ENCODE measurements at regions not wholly inside any gene's neighbourhood (a gene's known extent, or its start where the extent isn't known, plus 50 kb on each side); places are given as distances from the start of the nearest gene placed in this dataset.

GRCh38 chr15:29919380-29919881, 97.2 kb upstream of the TJP1 start:
- H3K27me3 Mint-ChIP-seq: peaks cover 32 to 46% of the 10 kb centered on the region in 2 donors
- no peaks in the 10 kb centered on the region for H3K36me3 Mint-ChIP-seq
- H3K4me1 Mint-ChIP-seq (ENCODE audit: low read depth in 2 of 2): no peaks in the 10 kb centered on the region
- H3K27ac Mint-ChIP-seq: no peak overlapping the region
- no peak overlapping the region for H3K4me3 Mint-ChIP-seq
- DNase-seq (ENCODE audit: low spot score) (no peak), ATAC-seq (peak in 1 of 2 donors; percentile 53)
- H3K9me3 Mint-ChIP-seq: no peaks in the 10 kb centered on the region

GRCh38 chr15:29917600-29918597, 95.6 kb upstream of the TJP1 start:
- Mint-ChIP-seq H3K27me3 (peaks cover 40 to 50% of the 10 kb centered on the region in 2 donors), H3K4me3 (no peak overlapping the region), H3K36me3 (no peaks in the 10 kb centered on the region), H3K9me3 (no peaks in the 10 kb centered on the region), H3K27ac (no peak overlapping the region), H3K4me1 (ENCODE audit: low read depth in 2 of 2) (no peaks in the 10 kb centered on the region)
- ATAC-seq: no peak
- no peak for DNase-seq (ENCODE audit: low spot score)

- Mint-ChIP-seq H3K27ac (no peak overlapping the region), H3K9me3 (peaks cover 4% of the 10 kb centered on the region), H3K36me3 (peaks cover 9% of the 10 kb centered on the region), H3K27me3 (peaks cover 34 to 45% of the 10 kb centered on the region in 2 donors), H3K4me1 (ENCODE audit: low read depth in 2 of 2) (no peaks in the 10 kb centered on the region), H3K4me3 (no peak overlapping the region)
- ATAC-seq (peak in 1 of 2 donors; percentile 48), DNase-seq (ENCODE audit: low spot score) (no peak)
Measured at GRCh38 chr15:29914511-29914926, 92.3 kb upstream of the TJP1 start.

GRCh38 chr15:29913528-29914135, 91.4 kb upstream of the TJP1 start:
- no peak for ATAC-seq
- Mint-ChIP-seq H3K27ac (no peak overlapping the region), H3K36me3 (peaks cover 9% of the 10 kb centered on the region), H3K9me3 (peaks cover 4% of the 10 kb centered on the region), H3K27me3 (peaks cover 27 to 36% of the 10 kb centered on the region in 2 donors), H3K4me1 (ENCODE audit: low read depth in 2 of 2) (no peaks in the 10 kb centered on the region), H3K4me3 (no peak overlapping the region)
- no peak for DNase-seq (ENCODE audit: low spot score)

DNA sequence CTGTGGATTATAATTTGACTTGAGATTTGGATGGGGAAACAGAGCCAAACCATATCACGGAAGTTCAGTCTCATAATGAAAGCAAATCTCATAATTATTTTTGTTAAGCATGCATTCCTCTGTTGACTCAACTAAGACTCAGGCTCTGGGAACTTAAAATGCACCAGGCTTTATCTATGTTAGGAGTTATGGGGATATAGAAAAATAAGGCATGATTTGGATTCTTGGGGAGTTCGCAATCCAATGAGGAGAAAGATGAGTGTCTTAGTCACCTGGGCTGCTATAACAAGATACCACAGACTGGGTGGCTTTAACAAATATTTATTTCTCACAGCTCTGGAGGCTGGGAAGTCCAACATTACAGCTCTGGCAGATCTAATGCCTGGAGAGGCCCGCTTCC, 89.4 kb upstream of the TJP1 start:
- Mint-ChIP-seq H3K9me3 (peaks cover 4% of the 10 kb centered on the region), H3K4me3 (no peak overlapping the region), H3K4me1 (ENCODE audit: low read depth in 2 of 2) (no peaks in the 10 kb centered on the region), H3K27me3 (peaks cover 20 to 25% of the 10 kb centered on the region in 2 donors), H3K27ac (no peak overlapping the region), H3K36me3 (peaks cover 9% of the 10 kb centered on the region)
- no peak for DNase-seq (ENCODE audit: low spot score)
- ATAC-seq: no peak

DNA sequence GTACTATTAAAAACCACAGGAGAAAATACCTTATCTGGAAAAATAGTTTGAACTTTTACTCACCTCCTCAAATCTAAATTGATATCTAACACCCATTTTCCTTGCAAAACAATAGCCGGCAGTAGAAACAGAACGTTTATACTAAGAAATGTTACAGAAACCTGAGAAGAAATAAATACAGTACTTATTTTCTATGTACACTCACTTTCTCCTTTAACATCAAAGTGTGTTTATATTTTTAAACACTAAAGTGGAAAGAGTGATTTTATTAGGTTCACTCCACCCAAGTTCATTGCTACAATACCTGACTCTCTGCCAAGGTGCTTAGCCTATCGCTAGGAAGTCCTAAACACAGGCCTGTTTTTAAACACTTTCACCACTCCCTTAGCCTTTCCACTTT, 87.8 kb upstream of the TJP1 start:
- no peak for ATAC-seq
- Mint-ChIP-seq H3K4me3 (no peak overlapping the region), H3K9me3 (peaks cover 4% of the 10 kb centered on the region), H3K4me1 (ENCODE audit: low read depth in 2 of 2) (no peaks in the 10 kb centered on the region), H3K36me3 (peaks cover 9% of the 10 kb centered on the region), H3K27me3 (peaks cover 22 to 25% of the 10 kb centered on the region in 2 donors), H3K27ac (no peak overlapping the region)
- DNase-seq (ENCODE audit: low spot score): no peak

DNA sequence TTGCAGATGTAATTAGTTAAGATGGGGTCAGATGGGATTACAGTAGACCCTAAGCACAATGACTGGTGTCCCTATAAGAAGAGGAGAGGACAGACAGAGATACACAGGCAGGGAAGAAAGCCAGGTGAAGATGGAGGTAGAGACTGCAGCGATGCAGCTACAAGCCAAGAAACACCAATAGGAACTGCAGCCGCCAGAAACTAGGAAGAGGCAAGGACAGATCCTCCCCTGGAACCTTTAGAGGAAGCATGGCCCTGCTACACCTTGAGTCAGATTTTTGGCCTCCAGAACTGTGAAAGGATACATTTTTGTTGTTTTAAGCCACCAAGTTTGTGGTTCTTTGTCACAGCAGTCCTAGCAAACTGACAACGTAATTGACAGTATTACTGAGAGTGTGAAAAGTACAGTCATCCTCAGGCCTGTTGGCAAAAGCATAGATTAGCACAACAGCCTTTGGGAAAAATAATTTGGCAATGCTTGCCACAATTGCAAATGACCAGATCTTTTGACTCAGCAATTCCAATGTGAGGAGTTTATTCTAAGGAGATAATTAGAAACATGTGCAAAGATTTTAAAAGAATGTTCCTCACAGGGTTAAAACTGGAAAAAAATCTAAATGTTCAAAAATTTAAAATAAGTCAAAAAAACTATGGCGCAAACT, 82.6 kb upstream of the TJP1 start:
- Mint-ChIP-seq H3K27me3 (peaks cover 13 to 14% of the 10 kb centered on the region in 2 donors), H3K36me3 (no peaks in the 10 kb centered on the region), H3K9me3 (no peaks in the 10 kb centered on the region), H3K27ac (no peak overlapping the region), H3K4me1 (ENCODE audit: low read depth in 2 of 2) (no peaks in the 10 kb centered on the region), H3K4me3 (no peak overlapping the region)
- DNase-seq (ENCODE audit: low spot score): no peak
- ATAC-seq: no peak

- DNase-seq (ENCODE audit: low spot score): no peak
- no peaks in the 10 kb centered on the region for H3K36me3 Mint-ChIP-seq
- ATAC-seq: no peak
- peaks cover 20 to 21% of the 10 kb centered on the region in 2 donors for H3K27me3 Mint-ChIP-seq
- H3K27ac Mint-ChIP-seq: no peak overlapping the region
- H3K4me3 Mint-ChIP-seq: no peak overlapping the region
- no peaks in the 10 kb centered on the region for H3K9me3 Mint-ChIP-seq
- H3K4me1 Mint-ChIP-seq (ENCODE audit: low read depth in 2 of 2): no peaks in the 10 kb centered on the region
Measured at GRCh38 chr15:29903785-29904464, 81.7 kb upstream of the TJP1 start.

GRCh38 chr15:29903028-29903427, 80.8 kb upstream of the TJP1 start:
- H3K36me3 Mint-ChIP-seq: peaks cover 4% of the 10 kb centered on the region
- no peak overlapping the region for H3K4me3 Mint-ChIP-seq
- DNase-seq (ENCODE audit: low spot score): no peak
- no peak overlapping the region for H3K27ac Mint-ChIP-seq
- H3K9me3 Mint-ChIP-seq: peaks cover 3% of the 10 kb centered on the region
- peaks cover 22 to 26% of the 10 kb centered on the region in 2 donors for H3K27me3 Mint-ChIP-seq
- H3K4me1 Mint-ChIP-seq (ENCODE audit: low read depth in 2 of 2): no peaks in the 10 kb centered on the region
- ATAC-seq: no peak

GRCh38 chr15:29900237-29901189, 78.2 kb upstream of the TJP1 start:
- DNase-seq (ENCODE audit: low spot score): no peak
- H3K36me3 Mint-ChIP-seq: peaks cover 5% of the 10 kb centered on the region
- peaks cover 20 to 41% of the 10 kb centered on the region in 2 donors for H3K27me3 Mint-ChIP-seq
- ATAC-seq: peak in 1 of 2 donors; percentile 53
- no peak overlapping the region for H3K4me3 Mint-ChIP-seq
- peaks cover 9% of the 10 kb centered on the region for H3K9me3 Mint-ChIP-seq
- no peaks in the 10 kb centered on the region for H3K4me1 Mint-ChIP-seq (ENCODE audit: low read depth in 2 of 2)
- no peak overlapping the region for H3K27ac Mint-ChIP-seq

DNA sequence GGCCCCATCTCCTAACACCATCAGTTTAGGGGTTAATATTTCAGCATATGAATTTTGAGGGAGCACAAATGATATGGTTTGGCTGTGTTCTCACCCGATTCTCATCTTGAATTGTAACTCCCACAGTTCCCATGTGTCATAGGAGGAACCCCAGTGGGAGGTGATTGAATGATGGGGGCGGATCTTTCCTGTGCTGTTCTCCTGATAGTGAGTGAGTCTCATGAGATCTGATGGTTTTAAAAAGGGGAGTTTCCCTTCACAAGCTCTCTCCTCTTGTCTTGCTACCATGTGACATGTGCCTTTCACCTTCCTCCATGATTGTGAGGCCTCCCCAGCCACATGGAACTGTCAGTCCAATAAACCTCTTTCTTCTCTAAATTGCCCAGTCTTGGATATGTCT, 73.8 kb upstream of the TJP1 start:
- Mint-ChIP-seq H3K27ac (no peak overlapping the region), H3K4me1 (ENCODE audit: low read depth in 2 of 2) (no peaks in the 10 kb centered on the region), H3K4me3 (no peak overlapping the region), H3K36me3 (peaks cover 5% of the 10 kb centered on the region), H3K27me3 (peaks cover 31 to 58% of the 10 kb centered on the region in 2 donors), H3K9me3 (peaks cover 12% of the 10 kb centered on the region)
- no peak for DNase-seq (ENCODE audit: low spot score)
- no peak for ATAC-seq

- DNase-seq (ENCODE audit: low spot score) (no peak), ATAC-seq (no peak)
- H3K27ac Mint-ChIP-seq: no peak overlapping the region
- H3K36me3 Mint-ChIP-seq: no peaks in the 10 kb centered on the region
- no peak overlapping the region for H3K4me3 Mint-ChIP-seq
- H3K9me3 Mint-ChIP-seq: peaks cover 3% of the 10 kb centered on the region
- H3K4me1 Mint-ChIP-seq (ENCODE audit: low read depth in 2 of 2): no peaks in the 10 kb centered on the region
- peaks cover 25 to 43% of the 10 kb centered on the region in 2 donors for H3K27me3 Mint-ChIP-seq
Measured at GRCh38 chr15:29891096-29891457, 68.8 kb upstream of the TJP1 start.

All from natural killer cell treated with Interleukin-12 subunit alpha and Interleukin-12 subunit beta and Interleukin-15 and Interleukin-18, amount 100 ng/mL, for 72 hours (primary cell).